Sigmoid colon (tissue), 4 donors: ENCODE measurements at regions not wholly inside any gene's neighbourhood (a gene's known extent, or its start where the extent isn't known, plus 50 kb on each side); places are given as distances from the start of the nearest gene placed in this dataset.
"Not testable (repeated sequence)": the region's sequence is repeated elsewhere in the genome, so short reads cannot be mapped to it uniquely, and the experiment has no call there.

Experiments
- CTCF ChIP-seq, 4 experiments: fragments of 450-650 bp in 3 of 4; fragments of 200-600 bp in 1 of 4; IDR thresholded peaks; one replicate each; pipeline ENCODE4 v1.5.1; 2016 to 2019; ENCODE audit warnings: antibody characterized with exemption in 4 of 4, mild to moderate bottlenecking in 3 of 4, moderate library complexity in 2 of 4
- EP300 ChIP-seq, 4 donors: sonication (generic); formaldehyde crosslinking; IDR thresholded peaks; one replicate each; pipeline ENCODE4 v1.6.1; 2017; ENCODE audit warnings: antibody characterized with exemption in 4 of 4
- POLR2A ChIP-seq, 2 donors: fragments of 450-650 bp; IDR thresholded peaks; one replicate each; pipeline ENCODE4 v1.6.1; 2016; ENCODE audit warnings: antibody characterized with exemption in 2 of 2, mild to moderate bottlenecking in 2 of 2, moderate library complexity in 2 of 2

- not testable (repeated sequence) for TF ChIP-seq POLR2A, CTCF, EP300 (IDR thresholded peaks at IDR 0.05)
These were observed 78.2 kb upstream of the PDZD8 start for GRCh38 chr10:117453484-117453883.
